Natural killer cell (primary cell): ENCODE measurements at regions not wholly inside any gene's neighbourhood (a gene's known extent, or its start where the extent isn't known, plus 50 kb on each side); places are given as distances from the start of the nearest gene placed in this dataset.

Experiments used
- ATAC-seq, 3 donors: fragments of 150-1000 bp in 2 of 3; fragments of 200-7000 bp in 1 of 3; cut with Tn5 transposase; 1 replicate in 1 of 3; 2 replicates in 2 of 3; pipeline ENCODE4 v1.10.0; 2021; ENCODE audit warnings: mild to moderate bottlenecking in 2 of 3, moderate library complexity in 2 of 3
- DNase-seq, 2 donors: peaks; one replicate each; pipeline versions ENCODE4 v3.0.0 to v3.0.0-alpha.2; 2013 to 2021; ENCODE audit warnings: mixed read lengths in 1 of 2
- H3K27ac ChIP-seq: one replicate; pipeline ENCODE4 v1.5.1; 2013; ENCODE audit warnings: mild to moderate bottlenecking, low read length
- H3K27me3 ChIP-seq: one replicate; pipeline ENCODE4 v1.6.1; 2013; ENCODE audit warnings: low read length; ENCODE audit not compliant: control insufficient read depth, insufficient read depth
- H3K36me3 ChIP-seq: one replicate; pipeline ENCODE4 v1.6.1; 2013; ENCODE audit warnings: low read length; ENCODE audit not compliant: control insufficient read depth, insufficient read depth
- H3K4me1 ChIP-seq: one replicate; pipeline ENCODE4 v1.6.1; 2013; ENCODE audit warnings: low read length; ENCODE audit not compliant: control insufficient read depth, insufficient read depth
- H3K4me3 ChIP-seq: one replicate; pipeline ENCODE4 v1.5.1; 2013; ENCODE audit warnings: low read length
- H3K9me3 ChIP-seq: one replicate; pipeline ENCODE4 v1.6.1; 2013; ENCODE audit warnings: low read length; ENCODE audit not compliant: control insufficient read depth, insufficient read depth
- H3K27ac Mint-ChIP-seq, 2 donors: one replicate each; pipeline ENCODE4 v1.8.0; 2022; ENCODE audit warnings: mild to moderate bottlenecking in 2 of 2, mixed read lengths in 2 of 2, moderate library complexity in 1 of 2
- H3K27me3 Mint-ChIP-seq, 2 donors: one replicate each; pipeline ENCODE4 v1.8.0; 2022; ENCODE audit warnings: low read depth in 2 of 2, mixed read lengths in 2 of 2
- H3K36me3 Mint-ChIP-seq: one replicate; pipeline ENCODE4 v1.8.0; 2022; ENCODE audit warnings: mixed read lengths
- H3K4me1 Mint-ChIP-seq, 2 donors: one replicate each; pipeline ENCODE4 v1.8.0; 2022; ENCODE audit warnings: mixed read lengths in 2 of 2
- H3K4me3 Mint-ChIP-seq: one replicate; pipeline ENCODE4 v1.8.0; 2022; ENCODE audit warnings: mild to moderate bottlenecking, moderate library complexity, mixed read lengths
- H3K9me3 Mint-ChIP-seq, 2 donors: one replicate each; pipeline ENCODE4 v1.8.0; 2022; ENCODE audit warnings: mixed read lengths in 2 of 2
- WGBS: methylation state at CpG from one replicate; pipeline ENCODE4 v1.1.7; 2013; ENCODE audit warnings: missing lambda C conversion rate; ENCODE audit not compliant: insufficient coverage; 5-methylcytosine and 5-hydroxymethylcytosine counted together
- intact Hi-C: fragments of 100-400 bp; cut with micrococcal nuclease; formaldehyde crosslinking; loops from one replicate; pipeline ENCODE4 v1.14.2; 2022
- TF ChIP-seq, protein P1 (sequence below): fragments of 200-600 bp; IDR thresholded peaks from one replicate; pipeline ENCODE4 v1.8.0; 2022; ENCODE audit warnings: antibody characterized with exemption

- TF ChIP-seq, protein P1, sequence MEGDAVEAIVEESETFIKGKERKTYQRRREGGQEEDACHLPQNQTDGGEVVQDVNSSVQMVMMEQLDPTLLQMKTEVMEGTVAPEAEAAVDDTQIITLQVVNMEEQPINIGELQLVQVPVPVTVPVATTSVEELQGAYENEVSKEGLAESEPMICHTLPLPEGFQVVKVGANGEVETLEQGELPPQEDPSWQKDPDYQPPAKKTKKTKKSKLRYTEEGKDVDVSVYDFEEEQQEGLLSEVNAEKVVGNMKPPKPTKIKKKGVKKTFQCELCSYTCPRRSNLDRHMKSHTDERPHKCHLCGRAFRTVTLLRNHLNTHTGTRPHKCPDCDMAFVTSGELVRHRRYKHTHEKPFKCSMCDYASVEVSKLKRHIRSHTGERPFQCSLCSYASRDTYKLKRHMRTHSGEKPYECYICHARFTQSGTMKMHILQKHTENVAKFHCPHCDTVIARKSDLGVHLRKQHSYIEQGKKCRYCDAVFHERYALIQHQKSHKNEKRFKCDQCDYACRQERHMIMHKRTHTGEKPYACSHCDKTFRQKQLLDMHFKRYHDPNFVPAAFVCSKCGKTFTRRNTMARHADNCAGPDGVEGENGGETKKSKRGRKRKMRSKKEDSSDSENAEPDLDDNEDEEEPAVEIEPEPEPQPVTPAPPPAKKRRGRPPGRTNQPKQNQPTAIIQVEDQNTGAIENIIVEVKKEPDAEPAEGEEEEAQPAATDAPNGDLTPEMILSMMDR: no peak
- Mint-ChIP-seq H3K27me3 (no peaks in the 10 kb centered on the region), H3K4me1 (no peaks in the 10 kb centered on the region), H3K27ac (no peak overlapping the region), H3K36me3 (no peaks in the 10 kb centered on the region), H3K4me3 (no peak overlapping the region), H3K9me3 (peaks cover 8 to 9% of the 10 kb centered on the region in 2 donors)
- Histone ChIP-seq H3K4me1 (no peaks in the 10 kb centered on the region), H3K9me3 (peaks cover 3% of the 10 kb centered on the region), H3K27ac (no peak overlapping the region), H3K4me3 (no peak overlapping the region), H3K27me3 (no peaks in the 10 kb centered on the region), H3K36me3 (no peaks in the 10 kb centered on the region)
- ATAC-seq (no peak), DNase-seq (no peak)
- 73% methylated on average over 1 of the region's 1 CpG for WGBS
- intact Hi-C loops: no loop called here
Observed at GRCh38 chr10:85032981-85033380, 704.6 kb downstream of the CCSER2 start.

DNA sequence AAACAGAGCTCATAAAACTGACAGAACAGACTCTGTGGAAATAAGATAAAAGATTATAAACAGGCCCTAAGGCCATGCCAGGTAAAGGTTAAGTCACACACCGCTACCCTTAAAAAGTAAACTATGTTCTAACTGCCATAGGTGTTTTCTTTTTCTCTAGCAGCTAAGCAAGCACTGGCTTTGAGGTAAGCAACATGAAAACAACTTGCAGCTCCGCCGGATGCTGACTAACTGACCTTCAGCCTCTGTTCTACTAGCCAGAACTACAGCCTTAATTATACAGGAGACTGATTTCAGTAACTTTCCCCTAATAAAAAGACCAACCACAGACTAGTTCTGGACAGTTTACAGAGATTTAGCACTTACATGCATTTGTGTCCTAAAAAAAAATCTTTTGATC lies 708.3 kb downstream of the CCSER2 start:
- no peaks in the 10 kb centered on the region for H3K4me1 ChIP-seq
- no peaks in the 10 kb centered on the region for H3K4me1 Mint-ChIP-seq
- peaks cover 3% of the 10 kb centered on the region for H3K9me3 ChIP-seq
- H3K27ac Mint-ChIP-seq: no peak overlapping the region
- no peaks in the 10 kb centered on the region for H3K27me3 ChIP-seq
- H3K36me3 ChIP-seq: no peaks in the 10 kb centered on the region
- peaks cover 13 to 18% of the 10 kb centered on the region in 2 donors for H3K9me3 Mint-ChIP-seq
- H3K4me3 ChIP-seq: no peak overlapping the region
- intact Hi-C loops: no loop called here
- no peaks in the 10 kb centered on the region for H3K27me3 Mint-ChIP-seq
- H3K36me3 Mint-ChIP-seq: no peaks in the 10 kb centered on the region
- no peak overlapping the region for H3K27ac ChIP-seq
- no peak for DNase-seq
- ATAC-seq: no peak
- WGBS: 100% methylated on average over 3 of the region's 3 CpGs
- TF ChIP-seq, protein P1: no peak
- H3K4me3 Mint-ChIP-seq: no peak overlapping the region

DNA sequence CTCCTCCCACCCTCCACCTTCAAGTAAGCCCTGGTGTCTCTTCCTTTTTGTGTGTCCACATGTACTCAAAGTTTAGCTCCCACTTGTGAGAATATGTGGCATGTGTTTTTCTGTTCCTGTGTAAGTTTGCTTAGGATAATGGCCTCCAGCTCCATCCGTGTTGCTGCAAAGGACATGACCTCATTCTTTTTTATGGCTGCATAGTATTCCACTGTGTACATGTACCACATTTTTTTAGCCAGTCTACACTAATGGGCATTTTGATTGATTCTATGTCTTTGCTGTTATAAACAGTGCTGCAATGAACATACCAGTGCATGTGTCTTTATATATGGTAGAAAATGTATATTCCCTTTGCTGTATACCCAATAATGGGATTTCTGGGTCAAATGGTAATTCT lies 710.9 kb downstream of the CCSER2 start:
- Histone ChIP-seq H3K9me3 (peaks cover 2% of the 10 kb centered on the region), H3K4me3 (no peak overlapping the region), H3K36me3 (no peaks in the 10 kb centered on the region), H3K4me1 (no peaks in the 10 kb centered on the region), H3K27me3 (no peaks in the 10 kb centered on the region), H3K27ac (no peak overlapping the region)
- DNase-seq (no peak), ATAC-seq (no peak)
- Mint-ChIP-seq H3K27me3 (no peaks in the 10 kb centered on the region), H3K27ac (no peak overlapping the region), H3K4me1 (no peaks in the 10 kb centered on the region), H3K9me3 (peaks cover 13 to 22% of the 10 kb centered on the region in 2 donors), H3K4me3 (no peak overlapping the region), H3K36me3 (no peaks in the 10 kb centered on the region)
- intact Hi-C loops: no loop called here
- TF ChIP-seq, protein P1: no peak
- no CpG with 5 or more reads among the region's 1 CpG for WGBS

DNA sequence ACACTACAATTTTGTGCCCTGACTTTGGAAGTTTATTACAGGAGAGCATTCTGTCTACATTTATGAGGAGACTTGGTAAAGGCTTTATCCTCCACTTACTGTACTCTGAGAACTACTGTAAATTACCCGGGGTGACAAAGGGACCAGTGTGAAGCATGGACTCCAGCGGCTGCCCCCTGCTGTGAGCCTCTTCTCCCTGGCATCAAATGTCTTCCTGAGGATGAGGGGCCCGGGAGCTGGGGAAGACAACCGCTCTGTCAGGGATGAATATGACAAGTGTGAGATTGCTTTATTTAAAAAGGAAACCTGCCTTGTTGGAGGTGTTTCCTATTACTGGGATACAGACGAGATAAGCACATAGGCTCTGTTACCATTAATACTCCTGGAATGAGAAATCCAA lies 714.8 kb downstream of the CCSER2 start:
- Mint-ChIP-seq H3K4me3 (no peak overlapping the region), H3K27ac (no peak overlapping the region), H3K36me3 (no peaks in the 10 kb centered on the region), H3K4me1 (no peaks in the 10 kb centered on the region), H3K9me3 (peaks cover 7 to 18% of the 10 kb centered on the region in 2 donors), H3K27me3 (no peaks in the 10 kb centered on the region)
- Histone ChIP-seq H3K27ac (no peak overlapping the region), H3K27me3 (no peaks in the 10 kb centered on the region), H3K36me3 (no peaks in the 10 kb centered on the region), H3K4me1 (no peaks in the 10 kb centered on the region), H3K9me3 (peaks cover 2% of the 10 kb centered on the region), H3K4me3 (no peak overlapping the region)
- intact Hi-C loops: no loop called here
- ATAC-seq: no peak
- no peak for DNase-seq
- 83% methylated on average over 5 of the region's 5 CpGs for WGBS
- TF ChIP-seq, protein P1: no peak
